ENCODE measurements at regions not wholly inside any gene's neighbourhood (a gene's known extent, or its start where the extent isn't known, plus 50 kb on each side); places are given as distances from the start of the nearest gene placed in this dataset.

GRCh38 chr7:119037941-119038340 is 813.4 kb downstream of the ANKRD7 start:
- TF ChIP-seq CTCF (IDR thresholded peaks at IDR 0.05) (no peak), EZH2 (IDR thresholded peaks at IDR 0.05; ENCODE audit: borderline replicate concordance, insufficient read depth, low read depth, low read length, poor library complexity, severe bottlenecking) (no peak)
